ENCODE measurements at regions not wholly inside any gene's neighbourhood (a gene's known extent, or its start where the extent isn't known, plus 50 kb on each side); places are given as distances from the start of the nearest gene placed in this dataset.

DNA sequence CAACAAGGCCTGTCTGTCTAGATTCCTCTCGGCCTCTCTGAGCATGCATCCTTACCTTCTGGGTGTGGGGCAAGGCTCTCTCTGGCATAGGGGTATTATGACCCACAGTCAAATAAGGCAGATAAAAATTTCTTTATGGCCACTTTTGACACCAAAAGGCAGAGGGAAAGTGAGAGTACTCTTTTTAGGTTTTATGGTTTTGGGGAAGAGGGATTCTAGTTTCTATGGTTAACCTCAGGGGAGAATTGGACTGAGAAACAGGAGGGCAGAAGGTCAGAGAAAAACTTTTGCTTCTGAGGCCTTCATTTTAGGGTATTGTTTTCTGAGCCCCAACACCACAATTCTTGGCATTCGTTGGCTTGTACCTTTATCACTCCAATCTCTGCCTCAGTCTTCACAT, 70.0 kb upstream of the CCDC54 start:
- no peak for DNase-seq
- no peaks in the 10 kb centered on the region for H3K9me3 ChIP-seq
- intact Hi-C loops (cut with DNase I), result no loop called here
- H3K4me1 ChIP-seq, result no peaks in the 10 kb centered on the region
- H3K27ac ChIP-seq, result no peak overlapping the region
- H3K27me3 ChIP-seq, result no peaks in the 10 kb centered on the region
- TF ChIP-seq, protein P1, sequence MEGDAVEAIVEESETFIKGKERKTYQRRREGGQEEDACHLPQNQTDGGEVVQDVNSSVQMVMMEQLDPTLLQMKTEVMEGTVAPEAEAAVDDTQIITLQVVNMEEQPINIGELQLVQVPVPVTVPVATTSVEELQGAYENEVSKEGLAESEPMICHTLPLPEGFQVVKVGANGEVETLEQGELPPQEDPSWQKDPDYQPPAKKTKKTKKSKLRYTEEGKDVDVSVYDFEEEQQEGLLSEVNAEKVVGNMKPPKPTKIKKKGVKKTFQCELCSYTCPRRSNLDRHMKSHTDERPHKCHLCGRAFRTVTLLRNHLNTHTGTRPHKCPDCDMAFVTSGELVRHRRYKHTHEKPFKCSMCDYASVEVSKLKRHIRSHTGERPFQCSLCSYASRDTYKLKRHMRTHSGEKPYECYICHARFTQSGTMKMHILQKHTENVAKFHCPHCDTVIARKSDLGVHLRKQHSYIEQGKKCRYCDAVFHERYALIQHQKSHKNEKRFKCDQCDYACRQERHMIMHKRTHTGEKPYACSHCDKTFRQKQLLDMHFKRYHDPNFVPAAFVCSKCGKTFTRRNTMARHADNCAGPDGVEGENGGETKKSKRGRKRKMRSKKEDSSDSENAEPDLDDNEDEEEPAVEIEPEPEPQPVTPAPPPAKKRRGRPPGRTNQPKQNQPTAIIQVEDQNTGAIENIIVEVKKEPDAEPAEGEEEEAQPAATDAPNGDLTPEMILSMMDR (IDR thresholded peaks at IDR 0.05), result no peak
- no peak for TF ChIP-seq POLR2A (IDR thresholded peaks at IDR 0.05)
- no peaks in the 10 kb centered on the region for H3K36me3 ChIP-seq
- no peak overlapping the region for H3K4me3 ChIP-seq (replicated peaks in 1 of 3)
- WGBS, 2 donors, result 89 to 92% methylated on average over 2 of the region's 2 CpGs

DNA sequence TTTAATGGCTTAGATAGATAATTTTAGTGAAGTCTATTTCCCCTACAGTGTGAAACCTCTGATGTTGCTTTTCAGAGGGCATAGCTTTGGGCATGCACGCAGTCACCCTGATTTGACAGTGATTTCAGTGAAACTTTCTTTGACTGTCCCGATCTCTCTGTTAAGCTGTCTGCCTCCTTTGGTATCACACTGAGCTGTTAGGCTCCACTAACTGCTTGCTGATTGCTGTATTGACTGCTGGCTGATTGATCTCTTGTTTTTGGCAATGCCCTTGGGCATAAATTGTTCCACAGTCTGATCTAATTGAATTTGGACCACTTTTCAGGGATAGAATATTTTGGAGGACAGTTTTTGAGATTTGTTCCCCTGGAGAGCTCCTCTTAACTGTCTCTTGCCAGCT, 68.5 kb upstream of the CCDC54 start:
- Histone ChIP-seq H3K27ac (no peak overlapping the region), H3K27me3 (no peaks in the 10 kb centered on the region), H3K9me3 (no peaks in the 10 kb centered on the region), H3K4me1 (no peaks in the 10 kb centered on the region), H3K4me3 (replicated peaks in 1 of 3) (no peak overlapping the region), H3K36me3 (no peaks in the 10 kb centered on the region)
- intact Hi-C loops (cut with DNase I), result no loop called here
- 27 to 39% methylated on average over 2 of the region's 2 CpGs for WGBS, 2 donors
- DNase-seq, result no peak
- no peak for TF ChIP-seq POLR2A (IDR thresholded peaks at IDR 0.05)
- TF ChIP-seq, protein P1 (IDR thresholded peaks at IDR 0.05), result no peak

DNA sequence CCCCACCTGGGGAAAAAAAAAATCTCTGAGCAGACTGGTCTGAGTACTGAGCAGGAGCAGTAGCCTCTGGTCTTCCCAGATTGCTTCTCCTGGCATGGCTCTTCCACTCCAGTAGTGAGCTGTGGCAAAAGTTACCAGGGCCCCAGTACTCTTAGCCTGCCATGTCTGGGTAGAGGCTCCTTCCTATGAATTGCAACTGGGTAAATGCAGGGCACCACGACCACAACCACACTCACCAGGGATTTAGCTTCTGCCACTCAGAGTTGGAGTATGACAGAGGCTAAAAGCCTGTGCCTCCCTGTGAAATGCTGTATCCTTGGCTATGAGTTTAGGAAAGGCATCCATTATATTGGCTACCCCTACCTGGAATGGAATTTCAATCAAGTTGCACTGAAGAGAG, 67.9 kb upstream of the CCDC54 start:
- TF ChIP-seq, protein P1 (IDR thresholded peaks at IDR 0.05), result no peak
- no peak for TF ChIP-seq POLR2A (IDR thresholded peaks at IDR 0.05)

DNA sequence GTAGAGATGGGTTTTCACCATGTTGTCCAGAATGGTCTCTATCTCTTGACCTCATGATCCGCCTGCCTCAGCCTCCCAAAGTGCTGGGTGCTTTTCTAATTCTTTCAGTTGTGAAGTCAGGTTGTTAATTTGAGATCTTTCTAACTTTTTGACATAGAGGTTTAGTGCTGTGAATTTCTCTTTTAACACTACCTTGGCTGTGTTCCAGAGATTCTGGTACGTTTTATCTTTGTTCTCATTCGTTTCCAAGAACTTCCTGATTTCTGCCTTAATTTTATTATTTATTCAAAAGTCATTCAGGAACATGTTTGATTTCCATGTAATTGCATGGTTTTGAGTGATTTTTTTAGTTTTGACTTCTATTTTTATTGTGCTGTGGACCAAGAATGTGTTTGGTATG, 63.5 kb upstream of the CCDC54 start:
- no peaks in the 10 kb centered on the region for H3K4me1 ChIP-seq
- no peaks in the 10 kb centered on the region for H3K9me3 ChIP-seq
- DNase-seq, result no peak
- 59 to 75% methylated on average over 3 of the region's 3 CpGs for WGBS, 2 donors
- intact Hi-C loops (cut with DNase I), result no loop called here
- TF ChIP-seq, protein P1 (IDR thresholded peaks at IDR 0.05), result no peak
- no peak for TF ChIP-seq POLR2A (IDR thresholded peaks at IDR 0.05)
- H3K36me3 ChIP-seq, result no peaks in the 10 kb centered on the region
- H3K27ac ChIP-seq, result no peak overlapping the region
- no peak overlapping the region for H3K4me3 ChIP-seq (replicated peaks in 1 of 3)
- H3K27me3 ChIP-seq, result no peaks in the 10 kb centered on the region

More for the DNA sequence above, 67.9 kb upstream of the CCDC54 start:
- no peaks in the 10 kb centered on the region for H3K36me3 ChIP-seq
- DNase-seq, result no peak
- H3K27me3 ChIP-seq, result no peaks in the 10 kb centered on the region
- H3K9me3 ChIP-seq, result no peaks in the 10 kb centered on the region
- no peak overlapping the region for H3K27ac ChIP-seq
- intact Hi-C loops (cut with DNase I), result no loop called here
- no peaks in the 10 kb centered on the region for H3K4me1 ChIP-seq
- WGBS, 2 donors, result 80 to 89% methylated on average over 1 of the region's 1 CpG
- H3K4me3 ChIP-seq (replicated peaks in 1 of 3), result no peak overlapping the region

DNA sequence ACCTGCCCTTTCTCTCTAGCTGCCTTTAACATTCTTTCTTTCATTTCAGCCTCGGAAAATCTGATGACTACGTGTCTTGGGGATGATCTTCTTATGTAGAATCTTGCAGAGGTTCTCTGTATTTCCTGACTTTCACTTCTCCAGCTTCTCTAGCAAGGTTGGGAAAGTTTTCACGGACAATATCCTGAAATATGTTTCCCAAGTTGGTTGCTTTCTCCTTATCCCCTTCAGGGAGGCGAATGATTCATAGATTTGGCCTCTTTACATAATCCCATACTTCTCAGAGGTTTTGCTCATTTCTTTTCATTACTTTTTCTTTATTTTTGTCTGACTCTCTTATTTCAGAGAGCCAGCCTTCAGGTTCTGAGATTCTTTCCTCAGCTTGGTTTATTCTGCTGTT, 62.1 kb upstream of the CCDC54 start:
- H3K36me3 ChIP-seq, result no peaks in the 10 kb centered on the region
- H3K27ac ChIP-seq, result no peak overlapping the region
- intact Hi-C loops (cut with DNase I), result no loop called here
- H3K4me1 ChIP-seq, result no peaks in the 10 kb centered on the region
- no peak overlapping the region for H3K4me3 ChIP-seq (replicated peaks in 1 of 3)
- no peak for DNase-seq
- 75 to 92% methylated on average over 4 of the region's 4 CpGs for WGBS, 2 donors
- TF ChIP-seq, protein P1 (IDR thresholded peaks at IDR 0.05), result no peak
- no peak for TF ChIP-seq POLR2A (IDR thresholded peaks at IDR 0.05)
- H3K27me3 ChIP-seq, result no peaks in the 10 kb centered on the region
- no peaks in the 10 kb centered on the region for H3K9me3 ChIP-seq
